Lower leg skin (tissue), 3 donors: ENCODE measurements at regions not wholly inside any gene's neighbourhood (a gene's known extent, or its start where the extent isn't known, plus 50 kb on each side); places are given as distances from the start of the nearest gene placed in this dataset.

Experiments used
- POLR2A ChIP-seq, 2 donors: fragments of 450-650 bp; IDR thresholded peaks; one replicate each; pipeline ENCODE4 v1.6.1; 2016 to 2017; ENCODE audit warnings: antibody characterized with exemption in 2 of 2, mild to moderate bottlenecking in 1 of 2, moderate library complexity in 1 of 2
- TF ChIP-seq, protein P1 (sequence below), 3 donors: fragments of 450-650 bp; IDR thresholded peaks; one replicate each; pipeline ENCODE4 v1.5.1; 2016; ENCODE audit warnings: antibody characterized with exemption in 3 of 3, mild to moderate bottlenecking in 3 of 3, moderate library complexity in 2 of 3

DNA sequence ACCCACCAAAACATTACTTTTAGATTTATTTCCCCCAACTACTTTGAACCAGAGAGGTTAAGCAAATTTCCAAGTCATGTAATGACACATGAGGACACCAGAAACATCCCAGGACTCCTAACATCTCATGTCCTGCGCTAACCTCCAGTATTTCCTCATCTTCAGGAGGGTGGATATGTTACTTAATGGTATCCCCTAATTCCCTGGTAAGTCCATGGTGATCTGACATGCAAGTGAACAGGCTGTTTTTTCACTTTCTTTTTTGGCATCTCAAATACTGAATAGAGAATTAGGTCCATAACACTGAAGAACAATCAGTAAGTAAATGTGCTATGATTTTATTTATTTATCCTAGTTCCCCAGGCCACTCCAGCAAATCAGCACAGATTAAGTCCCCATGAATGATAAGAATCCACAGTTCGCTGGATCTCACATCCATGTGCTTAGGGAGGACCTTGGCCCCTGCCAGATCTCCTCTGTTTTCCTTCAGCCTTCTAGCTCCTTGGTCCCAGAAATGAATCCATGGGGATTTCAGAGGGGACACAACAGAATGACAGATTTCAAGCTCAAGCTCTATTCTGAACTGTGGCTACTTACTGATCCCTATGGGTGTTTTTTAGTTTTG, 334.6 kb downstream of the CDC5L start:
- TF ChIP-seq, protein P1, sequence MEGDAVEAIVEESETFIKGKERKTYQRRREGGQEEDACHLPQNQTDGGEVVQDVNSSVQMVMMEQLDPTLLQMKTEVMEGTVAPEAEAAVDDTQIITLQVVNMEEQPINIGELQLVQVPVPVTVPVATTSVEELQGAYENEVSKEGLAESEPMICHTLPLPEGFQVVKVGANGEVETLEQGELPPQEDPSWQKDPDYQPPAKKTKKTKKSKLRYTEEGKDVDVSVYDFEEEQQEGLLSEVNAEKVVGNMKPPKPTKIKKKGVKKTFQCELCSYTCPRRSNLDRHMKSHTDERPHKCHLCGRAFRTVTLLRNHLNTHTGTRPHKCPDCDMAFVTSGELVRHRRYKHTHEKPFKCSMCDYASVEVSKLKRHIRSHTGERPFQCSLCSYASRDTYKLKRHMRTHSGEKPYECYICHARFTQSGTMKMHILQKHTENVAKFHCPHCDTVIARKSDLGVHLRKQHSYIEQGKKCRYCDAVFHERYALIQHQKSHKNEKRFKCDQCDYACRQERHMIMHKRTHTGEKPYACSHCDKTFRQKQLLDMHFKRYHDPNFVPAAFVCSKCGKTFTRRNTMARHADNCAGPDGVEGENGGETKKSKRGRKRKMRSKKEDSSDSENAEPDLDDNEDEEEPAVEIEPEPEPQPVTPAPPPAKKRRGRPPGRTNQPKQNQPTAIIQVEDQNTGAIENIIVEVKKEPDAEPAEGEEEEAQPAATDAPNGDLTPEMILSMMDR (IDR thresholded peaks at IDR 0.05) = no peak
- TF ChIP-seq POLR2A (IDR thresholded peaks at IDR 0.05) = no peak
